Stimulated activated CD4-positive, alpha-beta T cell treated with anti-CD3 and anti-CD28 coated beads, Interleukin-4, amount 100 ng/mL, for 4 hours (primary cell): ENCODE measurements at regions not wholly inside any gene's neighbourhood (a gene's known extent, or its start where the extent isn't known, plus 50 kb on each side); places are given as distances from the start of the nearest gene placed in this dataset.
"Not testable (repeated sequence)": the region's sequence is repeated elsewhere in the genome, so short reads cannot be mapped to it uniquely, and the experiment has no call there.

ENCODE experiments used
- DNase-seq, 2 experiments: peaks; one replicate each; pipeline ENCODE4 v3.0.0-alpha.2; 2020

GRCh38 chr1:157288006-157288405 lies 149.8 kb upstream of the ETV3 start:
- DNase-seq = no peak

GRCh38 chr1:157287462-157287861 lies 149.3 kb upstream of the ETV3 start:
- DNase-seq = no peak

- DNase-seq = no peak
Measured at GRCh38 chr1:157286646-157287420, 148.6 kb upstream of the ETV3 start.

- no peak for DNase-seq
Measured at GRCh38 chr1:157286096-157286495, 147.9 kb upstream of the ETV3 start.

- DNase-seq = no peak
Measured at GRCh38 chr1:157284451-157284850, 146.3 kb upstream of the ETV3 start.

- no peak for DNase-seq
Measured at GRCh38 chr1:157279802-157280140, 141.6 kb upstream of the ETV3 start.

- no peak for DNase-seq
Measured at GRCh38 chr1:157279138-157279801, 141.1 kb upstream of the ETV3 start.

GRCh38 chr1:157278383-157279137 lies 140.4 kb upstream of the ETV3 start:
- DNase-seq = no peak

- DNase-seq = no peak
Measured at GRCh38 chr1:157277913-157278312, 139.7 kb upstream of the ETV3 start.

- no peak for DNase-seq
Measured at GRCh38 chr1:157277281-157277680, 139.1 kb upstream of the ETV3 start.

GRCh38 chr1:157274698-157275534 lies 136.7 kb upstream of the ETV3 start:
- DNase-seq = no peak

GRCh38 chr1:157272729-157273524 lies 134.7 kb upstream of the ETV3 start:
- no peak for DNase-seq

- no peak for DNase-seq
Measured at GRCh38 chr1:157272264-157272663, 134.1 kb upstream of the ETV3 start.

- no peak for DNase-seq
Measured at GRCh38 chr1:157270705-157271274, 132.6 kb upstream of the ETV3 start.

- no peak for DNase-seq
Measured at GRCh38 chr1:157269656-157270375, 131.6 kb upstream of the ETV3 start.

GRCh38 chr1:157262891-157263290 lies 124.7 kb upstream of the ETV3 start:
- DNase-seq = no peak

- no peak for DNase-seq
Measured at GRCh38 chr1:157262422-157262821, 124.2 kb upstream of the ETV3 start.

- DNase-seq = not testable (repeated sequence)
Measured at GRCh38 chr1:157255891-157256290, 117.7 kb upstream of the ETV3 start.

- DNase-seq = not testable (repeated sequence)
Measured at GRCh38 chr1:157254183-157254582, 116.0 kb upstream of the ETV3 start.

GRCh38 chr1:157252473-157252872 lies 114.3 kb upstream of the ETV3 start:
- DNase-seq = no peak

GRCh38 chr1:157249739-157250138 lies 111.5 kb upstream of the ETV3 start:
- DNase-seq = no peak
